BLaER1 (cell line): ENCODE measurements at regions not wholly inside any gene's neighbourhood (a gene's known extent, or its start where the extent isn't known, plus 50 kb on each side); places are given as distances from the start of the nearest gene placed in this dataset.
"Not testable (repeated sequence)": the region's sequence is repeated elsewhere in the genome, so short reads cannot be mapped to it uniquely, and the experiment has no call there.

Experiments used
- H3K27ac ChIP-seq: shearing (Covaris generic); formaldehyde crosslinking; 2 replicates; pipeline ENCODE4 v1.8.1; 2022
- H3K27me3 ChIP-seq: shearing (Covaris generic); formaldehyde crosslinking; 2 replicates; pipeline ENCODE4 v1.8.1; 2022
- H3K36me3 ChIP-seq: shearing (Covaris generic); formaldehyde crosslinking; 2 replicates; pipeline ENCODE4 v1.8.1; 2022
- H3K4me1 ChIP-seq: shearing (Covaris generic); formaldehyde crosslinking; 2 replicates; pipeline ENCODE4 v1.8.1; 2022
- H3K4me2 ChIP-seq: shearing (Covaris generic); formaldehyde crosslinking; 2 replicates; pipeline ENCODE4 v1.8.1; 2022
- H3K4me3 ChIP-seq: shearing (Covaris generic); formaldehyde crosslinking; 2 replicates; pipeline ENCODE4 v1.8.1; 2022
- H3K9ac ChIP-seq: shearing (Covaris generic); formaldehyde crosslinking; 2 replicates; pipeline ENCODE4 v1.8.1; 2022
- H3K9me3 ChIP-seq: shearing (Covaris generic); formaldehyde crosslinking; 2 replicates; pipeline ENCODE4 v1.8.1; 2022
- H4K20me1 ChIP-seq: shearing (Covaris generic); formaldehyde crosslinking; 2 replicates; pipeline ENCODE4 v1.8.1; 2022
- Cebpa-rat ChIP-seq: shearing (Covaris generic); IDR thresholded peaks from 2 replicates; pipeline ENCODE4 v1.8.1; 2022

DNA sequence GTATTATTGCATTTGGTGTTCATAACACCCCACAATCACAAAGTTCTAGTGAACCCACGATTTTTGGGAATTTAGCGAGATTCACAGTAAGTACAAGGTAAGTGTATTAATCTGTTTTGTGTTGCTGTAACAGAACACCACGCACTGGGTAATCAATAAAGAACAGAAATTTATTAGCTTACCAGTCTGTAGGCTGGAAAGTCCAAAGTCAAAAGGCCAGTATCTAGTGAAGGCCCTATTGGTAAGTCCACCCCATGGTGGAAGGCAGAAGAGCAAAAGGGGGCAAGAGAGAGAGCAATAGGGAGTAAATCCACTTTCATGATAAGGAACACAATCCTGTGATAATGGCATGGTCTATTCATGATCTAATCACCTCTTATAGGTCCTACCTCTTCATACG lies 190.3 kb upstream of the KCNMB2 start:
- no peak overlapping the region for H3K4me2 ChIP-seq
- no peak overlapping the region for H3K9ac ChIP-seq
- peaks cover 9% of the 10 kb centered on the region for H3K9me3 ChIP-seq
- no peak overlapping the region for H3K4me3 ChIP-seq
- no peak overlapping the region for H3K27ac ChIP-seq
- TF ChIP-seq Cebpa-rat, result no peak
- H3K4me1 ChIP-seq, result no peaks in the 10 kb centered on the region
- H4K20me1 ChIP-seq, result no peaks in the 10 kb centered on the region
- no peaks in the 10 kb centered on the region for H3K27me3 ChIP-seq
- H3K36me3 ChIP-seq, result no peaks in the 10 kb centered on the region

DNA sequence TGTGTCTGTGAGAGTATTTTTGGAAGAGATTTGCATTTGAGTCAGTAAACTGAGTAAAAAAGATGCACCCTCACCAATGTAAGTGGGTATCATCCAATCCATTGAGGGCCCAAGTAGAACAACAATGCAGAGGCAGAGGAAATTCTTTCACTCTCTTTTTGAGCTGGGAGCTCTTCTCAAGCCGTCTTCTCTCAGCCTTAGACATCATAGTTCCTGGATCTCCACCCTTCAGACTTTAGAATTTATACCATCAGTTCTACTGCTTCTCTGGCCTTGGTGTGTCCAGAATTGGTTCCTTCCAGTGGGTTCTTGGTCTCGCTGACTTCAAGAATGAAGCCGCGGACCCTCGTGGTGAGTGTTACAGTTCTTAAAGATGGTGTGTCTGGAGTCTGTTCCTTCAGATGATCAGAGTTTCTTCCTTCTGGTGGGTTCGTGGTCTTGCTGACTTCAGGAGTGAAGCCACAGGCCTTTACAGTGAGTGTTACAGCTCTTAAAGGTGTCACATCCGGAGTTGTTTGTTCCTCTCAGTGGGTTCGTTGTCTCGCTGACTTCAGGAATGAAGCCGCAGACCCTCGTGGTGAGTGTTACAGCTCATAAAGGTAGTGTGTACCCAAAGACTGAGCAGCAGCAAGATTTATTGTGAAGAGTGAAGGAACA lies 187.5 kb upstream of the KCNMB2 start:
- not testable (repeated sequence) for H4K20me1 ChIP-seq, H3K4me2 ChIP-seq, H3K27me3 ChIP-seq, H3K9me3 ChIP-seq, H3K4me3 ChIP-seq, H3K9ac ChIP-seq, H3K27ac ChIP-seq, H3K4me1 ChIP-seq, H3K36me3 ChIP-seq

DNA sequence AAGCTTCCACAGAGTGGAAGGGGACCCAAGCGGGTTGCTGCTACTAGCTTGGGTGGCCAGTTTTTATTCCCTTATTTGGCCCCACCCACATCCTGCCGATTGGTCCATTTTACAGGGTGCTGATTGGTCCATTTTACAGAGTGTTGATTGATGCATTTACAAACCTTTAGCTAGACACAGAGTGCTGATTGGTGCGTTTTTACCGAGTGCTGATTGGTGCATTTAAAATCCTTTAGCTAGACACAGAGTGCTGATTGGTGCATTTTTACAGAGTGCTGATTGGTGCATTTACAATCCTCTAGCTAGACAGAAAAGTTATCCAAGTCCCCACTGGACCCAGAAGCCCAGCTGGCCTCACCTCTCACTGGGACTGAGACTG lies 187.0 kb upstream of the KCNMB2 start:
- not testable (repeated sequence) for H3K4me1 ChIP-seq, H3K36me3 ChIP-seq, H3K4me3 ChIP-seq, H3K27ac ChIP-seq, H4K20me1 ChIP-seq, H3K27me3 ChIP-seq, H3K4me2 ChIP-seq, H3K9ac ChIP-seq, H3K9me3 ChIP-seq

DNA sequence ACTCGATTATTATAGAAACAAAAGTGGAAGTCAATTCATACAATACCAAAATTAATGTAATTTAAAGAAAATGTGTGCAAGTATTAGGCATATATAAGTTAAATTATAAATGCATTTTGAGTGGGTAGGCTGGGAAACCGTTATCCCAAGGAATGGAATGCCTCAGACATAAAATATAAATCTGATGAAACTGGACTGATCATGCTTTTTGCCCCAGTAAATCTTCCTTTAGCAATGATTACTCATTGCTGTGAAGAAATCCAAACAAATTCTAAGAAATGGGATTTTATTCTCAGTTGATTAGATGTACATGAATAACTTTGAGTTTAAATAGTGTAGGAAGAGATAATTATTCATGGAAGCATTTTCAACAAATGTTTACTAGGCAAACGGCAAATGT lies 185.5 kb upstream of the KCNMB2 start:
- H3K9ac ChIP-seq, result no peak overlapping the region
- H3K27ac ChIP-seq, result no peak overlapping the region
- no peak overlapping the region for H3K4me3 ChIP-seq
- no peaks in the 10 kb centered on the region for H3K4me1 ChIP-seq
- TF ChIP-seq Cebpa-rat, result no peak
- H3K36me3 ChIP-seq, result no peaks in the 10 kb centered on the region
- H3K4me2 ChIP-seq, result no peak overlapping the region
- peaks cover 9% of the 10 kb centered on the region for H3K9me3 ChIP-seq
- H4K20me1 ChIP-seq, result no peaks in the 10 kb centered on the region
- H3K27me3 ChIP-seq, result no peaks in the 10 kb centered on the region

DNA sequence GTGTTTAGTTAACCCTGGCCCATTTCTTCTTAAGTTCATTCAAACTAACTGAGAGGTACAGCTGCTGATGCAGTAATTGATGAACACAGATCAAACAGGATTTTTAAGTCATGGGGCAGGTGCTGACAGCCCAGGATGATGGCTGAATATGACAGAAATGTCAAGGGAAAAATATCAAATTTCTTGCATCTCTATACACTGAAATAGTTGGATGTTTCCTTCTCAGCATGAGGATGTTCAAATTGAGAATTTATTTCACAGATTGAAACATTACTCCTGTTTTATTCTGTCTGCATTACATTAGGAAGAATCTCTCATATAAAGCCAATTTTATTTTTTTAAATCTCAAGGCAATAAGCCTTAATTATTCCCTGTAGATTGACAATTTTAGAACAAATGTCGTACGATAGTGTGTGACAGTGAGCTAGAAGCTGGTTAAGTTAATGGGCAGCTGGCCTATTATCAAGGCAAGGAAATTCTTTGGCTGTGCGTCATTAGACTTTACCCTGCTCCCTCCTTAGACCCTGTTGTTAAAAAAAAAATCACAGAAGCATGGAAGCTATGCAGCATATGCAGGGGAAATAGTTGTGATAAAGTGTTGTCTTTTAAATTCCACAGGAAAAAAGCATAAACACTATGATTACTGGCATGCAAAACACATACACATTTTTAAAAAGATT lies 183.8 kb upstream of the KCNMB2 start:
- Histone ChIP-seq H3K9me3 (peaks cover 9% of the 10 kb centered on the region), H3K4me3 (no peak overlapping the region), H4K20me1 (no peaks in the 10 kb centered on the region), H3K4me2 (no peak overlapping the region), H3K9ac (no peak overlapping the region), H3K27me3 (no peaks in the 10 kb centered on the region), H3K36me3 (no peaks in the 10 kb centered on the region), H3K27ac (no peak overlapping the region), H3K4me1 (no peaks in the 10 kb centered on the region)
- TF ChIP-seq Cebpa-rat, result no peak

DNA sequence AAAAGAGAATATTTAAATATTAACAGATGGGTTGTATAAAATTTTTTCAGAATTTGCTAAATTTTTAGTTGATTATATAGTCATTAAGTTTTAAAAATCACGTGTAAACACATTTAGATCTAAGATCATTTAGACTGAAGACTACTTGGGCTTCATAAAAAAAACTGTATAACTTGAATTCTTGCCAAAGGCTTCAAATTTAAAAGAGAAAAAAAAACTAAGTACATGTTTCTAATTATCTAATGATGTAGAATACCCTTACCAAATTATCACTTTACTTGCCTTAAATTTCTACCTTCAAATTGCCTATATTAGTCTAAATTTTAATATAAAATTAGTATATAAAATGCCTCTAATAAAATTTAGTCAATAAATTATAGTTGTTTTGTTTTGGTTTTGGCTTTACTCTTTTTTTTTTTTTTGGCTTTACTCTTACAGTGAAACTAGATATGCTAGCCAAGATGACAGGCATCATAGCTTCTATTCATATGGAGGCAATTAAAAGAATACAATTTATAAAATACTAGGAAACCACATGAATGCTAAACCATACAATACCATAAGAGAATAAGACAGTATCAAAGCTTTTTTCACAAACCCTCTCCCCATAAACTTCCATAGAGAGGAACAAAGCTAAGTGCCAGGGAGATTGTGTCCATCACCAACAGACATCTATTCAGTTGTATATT lies 183.1 kb upstream of the KCNMB2 start:
- Histone ChIP-seq H3K27ac (no peak overlapping the region), H3K4me3 (no peak overlapping the region), H3K9ac (no peak overlapping the region), H3K4me2 (no peak overlapping the region), H4K20me1 (no peaks in the 10 kb centered on the region), H3K4me1 (no peaks in the 10 kb centered on the region), H3K9me3 (peaks cover 9% of the 10 kb centered on the region), H3K36me3 (no peaks in the 10 kb centered on the region), H3K27me3 (no peaks in the 10 kb centered on the region)
- no peak for TF ChIP-seq Cebpa-rat

DNA sequence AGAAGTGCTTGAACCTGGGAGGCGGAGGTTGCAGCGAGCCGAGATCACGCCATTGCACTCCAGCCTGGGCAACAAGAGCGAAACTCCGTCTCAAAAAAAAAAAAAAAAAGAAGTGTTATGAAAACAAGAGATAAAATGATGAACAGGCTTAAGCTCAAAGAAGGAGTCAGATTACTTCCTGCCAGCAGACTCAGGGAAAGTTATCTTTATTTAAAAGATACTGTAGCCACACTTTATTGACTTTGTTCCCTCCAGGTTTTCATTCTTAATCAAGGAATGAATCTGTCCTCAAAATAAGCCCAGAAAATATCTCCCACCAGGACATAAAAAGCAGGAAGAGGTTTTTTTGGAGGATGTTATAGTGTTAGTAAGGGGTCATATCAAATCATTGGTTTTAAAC lies 176.5 kb upstream of the KCNMB2 start:
- Histone ChIP-seq H3K4me1 (peaks cover 6% of the 10 kb centered on the region; the same call in 1 of the 2 replicates), H3K36me3 (no peaks in the 10 kb centered on the region), H3K27me3 (no peaks in the 10 kb centered on the region), H4K20me1 (no peaks in the 10 kb centered on the region), H3K4me3 (no peak overlapping the region), H3K9me3 (peaks cover 32% of the 10 kb centered on the region), H3K9ac (no peak overlapping the region), H3K4me2 (peak overlapping the region; percentile 36), H3K27ac (no peak overlapping the region)
- no peak for TF ChIP-seq Cebpa-rat

DNA sequence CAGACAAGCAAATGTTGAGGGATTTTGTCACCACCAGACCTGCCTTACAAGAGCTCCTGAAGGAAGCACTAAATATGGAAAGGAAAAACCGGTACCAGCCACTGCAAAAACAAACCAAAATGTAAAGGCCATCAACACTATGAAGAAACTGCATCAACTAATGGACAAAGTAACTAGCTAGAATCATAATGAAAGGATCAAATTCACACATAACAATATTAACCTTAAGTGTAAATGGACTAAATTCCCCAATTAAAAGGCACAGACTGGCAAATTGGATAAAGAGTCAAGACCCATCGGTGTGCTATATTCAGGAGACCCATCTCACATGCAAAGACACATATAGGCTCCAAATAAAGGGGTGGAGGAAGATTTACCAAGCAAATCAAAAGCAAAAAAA lies 173.2 kb upstream of the KCNMB2 start:
- not testable (repeated sequence) for H3K9ac ChIP-seq, H4K20me1 ChIP-seq, H3K4me3 ChIP-seq, H3K4me1 ChIP-seq, H3K4me2 ChIP-seq, H3K27me3 ChIP-seq, H3K36me3 ChIP-seq, H3K27ac ChIP-seq
- peaks cover 37% of the 10 kb centered on the region for H3K9me3 ChIP-seq

DNA sequence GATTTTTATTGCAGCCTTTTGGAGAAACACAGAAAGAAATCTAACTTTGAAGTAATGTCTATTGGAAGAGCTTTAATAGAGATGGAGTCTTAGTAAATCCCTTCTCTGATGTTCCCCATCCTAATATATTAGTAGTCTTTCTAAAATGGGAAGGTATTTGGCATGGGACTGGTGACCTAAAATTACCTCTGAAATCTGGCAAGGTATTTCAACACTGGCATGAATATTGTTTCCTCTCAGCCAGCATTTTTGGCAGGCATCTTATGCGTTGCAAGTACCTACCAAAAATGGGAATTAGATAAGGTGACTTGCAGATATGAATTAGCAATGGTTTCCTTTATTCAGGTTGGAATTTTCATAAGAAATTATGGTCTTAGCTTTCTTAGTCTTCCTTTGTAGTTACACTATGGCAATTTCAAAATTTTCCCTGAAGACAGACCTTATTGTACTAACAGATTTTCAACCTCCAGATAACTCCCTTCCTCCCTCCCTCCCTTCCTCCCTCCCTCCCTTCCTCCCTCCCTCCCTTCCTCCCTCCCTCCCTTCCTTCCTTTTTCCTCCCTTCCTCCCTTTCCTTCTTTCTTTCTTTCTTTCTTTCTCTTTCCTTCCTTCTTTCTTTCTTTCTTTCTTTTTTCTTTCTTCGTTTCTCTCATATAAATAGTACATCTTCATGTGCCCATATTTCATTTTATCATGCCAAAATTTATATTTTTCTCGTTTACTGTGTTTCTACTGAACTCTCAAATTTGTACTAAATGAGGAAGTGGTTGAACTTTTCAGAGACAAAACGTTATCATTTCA lies 168.2 kb upstream of the KCNMB2 start:
- TF ChIP-seq Cebpa-rat, result no peak
- no peaks in the 10 kb centered on the region for H3K27me3 ChIP-seq

DNA sequence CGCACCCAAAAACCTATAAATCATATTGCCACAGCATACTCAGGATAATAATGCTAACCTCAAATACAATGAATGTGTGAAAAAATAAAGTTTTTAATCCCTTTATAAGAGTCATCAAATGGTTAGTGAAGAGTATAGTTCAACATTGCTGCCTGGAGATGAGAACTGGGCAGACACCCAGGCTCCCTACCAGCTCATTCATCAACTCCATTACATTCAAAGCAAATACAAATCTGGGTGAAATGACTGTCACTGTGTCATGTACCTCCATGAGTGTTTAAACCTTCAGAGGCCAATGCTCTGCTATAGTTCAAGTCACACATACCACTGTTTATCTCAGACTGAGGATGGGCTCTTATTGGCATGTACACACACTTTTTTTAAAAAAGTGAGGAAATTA lies 167.2 kb upstream of the KCNMB2 start:
- Histone ChIP-seq H3K9ac (no peak overlapping the region), H4K20me1 (no peaks in the 10 kb centered on the region), H3K4me2 (no peak overlapping the region), H3K9me3 (peaks cover 6% of the 10 kb centered on the region; the same call in 1 of the 2 replicates), H3K27ac (no peak overlapping the region), H3K27me3 (no peaks in the 10 kb centered on the region), H3K4me3 (no peak overlapping the region), H3K36me3 (no peaks in the 10 kb centered on the region), H3K4me1 (no peaks in the 10 kb centered on the region)
- TF ChIP-seq Cebpa-rat, result no peak

More for the DNA sequence above, 168.2 kb upstream of the KCNMB2 start:
- Histone ChIP-seq H3K4me1 (no peaks in the 10 kb centered on the region), H4K20me1 (no peaks in the 10 kb centered on the region), H3K9me3 (peaks cover 16% of the 10 kb centered on the region), H3K36me3 (no peaks in the 10 kb centered on the region), H3K9ac (no peak overlapping the region), H3K4me2 (no peak overlapping the region), H3K4me3 (no peak overlapping the region), H3K27ac (no peak overlapping the region)
